ENCODE measurements at regions not wholly inside any gene's neighbourhood (a gene's known extent, or its start where the extent isn't known, plus 50 kb on each side); places are given as distances from the start of the nearest gene placed in this dataset.

GRCh38 chr2:48126162-48126561 is 188.3 kb upstream of the FOXN2 start:
- no peak for DNase-seq (ENCODE audit: low read depth)
- no peak overlapping the region for H3K4me3 ChIP-seq (ENCODE audit: control insufficient read depth, low read depth, low read length)
- no peak for TF ChIP-seq CTCF (IDR thresholded peaks at IDR 0.05; ENCODE audit: control insufficient read depth, insufficient read depth, low read depth, low read length, missing control alignments)

- no peak overlapping the region for H3K4me3 ChIP-seq (ENCODE audit: control insufficient read depth, low read depth, low read length)
- no peak for DNase-seq (ENCODE audit: low read depth)
- TF ChIP-seq CTCF (IDR thresholded peaks at IDR 0.05; ENCODE audit: control insufficient read depth, insufficient read depth, low read depth, low read length, missing control alignments), result no peak
These were observed 186.8 kb upstream of the FOXN2 start for GRCh38 chr2:48127612-48128191.

DNA sequence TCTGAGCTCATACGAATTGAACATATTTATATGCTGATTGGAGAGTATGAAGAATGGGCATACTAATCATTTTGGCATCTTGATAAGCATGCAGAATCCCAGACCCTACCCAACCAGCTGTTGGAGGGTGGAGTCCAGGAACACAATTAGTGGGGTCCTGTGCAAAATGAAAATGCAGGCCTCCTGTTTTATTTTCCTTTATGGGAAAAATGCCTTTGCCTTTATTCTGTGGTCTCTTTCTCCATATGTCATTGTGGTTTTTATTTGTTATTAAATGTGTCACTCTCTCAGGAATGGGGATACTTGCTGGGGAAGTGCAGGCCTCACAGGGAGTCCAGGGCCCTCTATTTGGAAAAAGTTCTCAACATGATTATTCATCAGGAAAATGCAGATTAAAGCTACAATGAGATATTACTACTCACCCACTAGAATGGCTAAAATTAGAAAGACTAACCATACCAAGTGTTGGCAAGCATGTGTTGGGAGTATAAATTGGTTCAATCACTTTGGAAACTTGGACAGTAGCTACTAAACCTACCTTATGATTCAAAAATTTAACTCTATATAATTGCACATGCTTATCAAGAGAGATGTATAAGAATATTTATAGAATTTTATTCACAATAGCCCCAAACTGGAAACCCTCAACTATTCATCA is 185.1 kb upstream of the FOXN2 start:
- no peak overlapping the region for H3K4me3 ChIP-seq (ENCODE audit: control insufficient read depth, low read depth, low read length)
- no peak for DNase-seq (ENCODE audit: low read depth)
- TF ChIP-seq CTCF (IDR thresholded peaks at IDR 0.05; ENCODE audit: control insufficient read depth, insufficient read depth, low read depth, low read length, missing control alignments), result no peak

- DNase-seq (ENCODE audit: low read depth), result no peak
- TF ChIP-seq CTCF (IDR thresholded peaks at IDR 0.05; ENCODE audit: control insufficient read depth, insufficient read depth, low read depth, low read length, missing control alignments), result no peak
- H3K4me3 ChIP-seq (ENCODE audit: control insufficient read depth, low read depth, low read length), result no peak overlapping the region
These were observed 182.8 kb upstream of the FOXN2 start for GRCh38 chr2:48131539-48132270.

DNA sequence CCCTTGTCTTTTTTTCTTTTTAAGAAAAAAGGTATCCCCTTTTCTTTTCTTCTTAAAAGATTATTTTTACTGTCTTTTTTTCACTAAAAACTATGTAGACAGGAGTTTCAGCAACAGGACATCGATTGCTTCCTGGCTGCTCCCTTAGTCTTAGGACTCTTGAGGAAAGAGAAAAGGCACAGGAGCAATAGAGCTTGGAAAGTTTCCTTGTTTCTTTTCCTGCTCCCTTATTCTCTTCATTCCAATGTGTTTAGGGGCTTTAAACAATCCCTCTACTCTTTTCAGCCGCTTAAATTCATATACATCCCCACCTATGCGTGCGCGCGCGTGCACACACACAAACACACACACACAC is 182.2 kb upstream of the FOXN2 start:
- H3K4me3 ChIP-seq (ENCODE audit: control insufficient read depth, low read depth, low read length), result no peak overlapping the region
- no peak for DNase-seq (ENCODE audit: low read depth)
- TF ChIP-seq CTCF (IDR thresholded peaks at IDR 0.05; ENCODE audit: control insufficient read depth, insufficient read depth, low read depth, low read length, missing control alignments), result no peak

- no peak for TF ChIP-seq CTCF (IDR thresholded peaks at IDR 0.05; ENCODE audit: control insufficient read depth, insufficient read depth, low read depth, low read length, missing control alignments)
- no peak for DNase-seq (ENCODE audit: low read depth)
- no peak overlapping the region for H3K4me3 ChIP-seq (ENCODE audit: control insufficient read depth, low read depth, low read length)
These were observed 179.8 kb upstream of the FOXN2 start for GRCh38 chr2:48134704-48135103.

All from AG09309 (cell line).